ENCODE measurements at regions not wholly inside any gene's neighbourhood (a gene's known extent, or its start where the extent isn't known, plus 50 kb on each side); places are given as distances from the start of the nearest gene placed in this dataset.

DNA sequence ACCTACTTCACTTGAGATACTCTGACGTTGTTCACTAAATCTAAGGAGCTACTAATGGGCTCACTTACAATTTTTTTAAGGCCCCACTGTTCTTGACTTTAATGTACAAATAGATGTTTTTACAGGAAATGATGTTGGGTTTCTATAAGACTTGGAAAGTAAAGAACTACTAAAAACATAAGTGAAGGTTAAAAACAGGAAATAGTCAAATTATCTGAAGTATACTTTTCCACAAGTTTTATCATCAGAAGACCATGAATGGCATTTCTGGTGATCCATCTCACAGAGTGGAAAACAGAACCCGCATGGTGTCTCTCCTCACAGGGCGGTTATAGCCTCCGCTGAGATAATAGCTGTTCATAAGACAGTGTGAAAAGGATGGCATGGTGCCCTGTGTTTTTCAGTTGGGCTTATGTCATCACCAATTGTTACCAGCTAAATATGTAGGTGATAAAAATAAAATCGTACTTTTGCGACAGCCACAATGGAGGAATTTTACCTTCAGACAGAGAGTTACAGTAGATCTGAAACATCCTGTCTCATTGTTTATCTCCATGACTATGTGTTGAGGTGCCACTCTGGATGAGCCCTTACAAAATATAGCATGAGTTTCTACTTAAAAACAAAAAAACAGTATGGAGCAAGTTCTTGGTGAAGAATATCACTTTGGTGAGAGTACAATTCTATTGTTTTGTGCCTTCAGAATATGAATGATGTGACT lies 462.4 kb downstream of the RAP2B start:
- peak in 1 of 4 donors; percentile 38 for ATAC-seq
- Histone ChIP-seq H3K4me3 (no peak overlapping the region), H3K36me3 (no peaks in the 10 kb centered on the region), H3K9me3 (peaks cover 0 to 7% (median 0%) of the 10 kb centered on the region in 12 donors), H3K27me3 (no peaks in the 10 kb centered on the region), H3K27ac (peak overlapping the region in 1 of 12 donors; percentile 34), H3K4me1 (peaks cover 0 to 54% (median 3%) of the 10 kb centered on the region in 12 donors)
- intact Hi-C loops (cut with DNase I): no loop called here
- WGBS, 4 donors: 54 to 68% (median 60%) methylated on average over 6 of the region's 6 CpGs
- no peak for DNase-seq
- no peak for TF ChIP-seq POLR2A (IDR thresholded peaks at IDR 0.05)
- TF ChIP-seq, protein P1, sequence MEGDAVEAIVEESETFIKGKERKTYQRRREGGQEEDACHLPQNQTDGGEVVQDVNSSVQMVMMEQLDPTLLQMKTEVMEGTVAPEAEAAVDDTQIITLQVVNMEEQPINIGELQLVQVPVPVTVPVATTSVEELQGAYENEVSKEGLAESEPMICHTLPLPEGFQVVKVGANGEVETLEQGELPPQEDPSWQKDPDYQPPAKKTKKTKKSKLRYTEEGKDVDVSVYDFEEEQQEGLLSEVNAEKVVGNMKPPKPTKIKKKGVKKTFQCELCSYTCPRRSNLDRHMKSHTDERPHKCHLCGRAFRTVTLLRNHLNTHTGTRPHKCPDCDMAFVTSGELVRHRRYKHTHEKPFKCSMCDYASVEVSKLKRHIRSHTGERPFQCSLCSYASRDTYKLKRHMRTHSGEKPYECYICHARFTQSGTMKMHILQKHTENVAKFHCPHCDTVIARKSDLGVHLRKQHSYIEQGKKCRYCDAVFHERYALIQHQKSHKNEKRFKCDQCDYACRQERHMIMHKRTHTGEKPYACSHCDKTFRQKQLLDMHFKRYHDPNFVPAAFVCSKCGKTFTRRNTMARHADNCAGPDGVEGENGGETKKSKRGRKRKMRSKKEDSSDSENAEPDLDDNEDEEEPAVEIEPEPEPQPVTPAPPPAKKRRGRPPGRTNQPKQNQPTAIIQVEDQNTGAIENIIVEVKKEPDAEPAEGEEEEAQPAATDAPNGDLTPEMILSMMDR (IDR thresholded peaks at IDR 0.05): no peak

DNA sequence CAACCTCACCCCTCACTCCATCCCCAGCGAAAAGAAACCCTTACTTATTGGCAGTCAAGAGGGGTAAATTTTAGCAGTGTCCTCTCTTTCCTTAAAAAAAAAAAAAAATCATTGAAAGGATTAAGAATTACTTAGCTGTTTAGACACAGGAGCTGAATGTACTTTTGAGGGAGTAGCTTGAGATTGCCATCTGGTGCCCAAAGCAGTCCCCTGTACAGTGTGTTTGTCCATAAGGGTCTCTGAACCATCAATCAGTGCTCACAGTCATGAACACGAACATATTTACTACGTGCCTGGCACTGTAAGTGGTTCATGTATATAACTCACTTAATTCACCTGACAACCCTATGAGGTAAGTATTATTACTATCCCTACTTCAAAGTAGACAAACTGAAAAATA lies 463.5 kb downstream of the RAP2B start:
- intact Hi-C loops (cut with DNase I): no loop called here
- peaks cover 0 to 54% (median 3%) of the 10 kb centered on the region in 12 donors for H3K4me1 ChIP-seq
- peaks cover 0 to 6% (median 0%) of the 10 kb centered on the region in 12 donors for H3K9me3 ChIP-seq
- no peak overlapping the region for H3K4me3 ChIP-seq
- no peak overlapping the region for H3K27ac ChIP-seq
- no peaks in the 10 kb centered on the region for H3K27me3 ChIP-seq
- H3K36me3 ChIP-seq: no peaks in the 10 kb centered on the region
- no peak for TF ChIP-seq POLR2A (IDR thresholded peaks at IDR 0.05)
- TF ChIP-seq, protein P1 (IDR thresholded peaks at IDR 0.05): peak in 1 of 12 donors; percentile 9
- WGBS, 4 donors: 91 to 97% (median 94%) methylated on average over 3 of the region's 3 CpGs
- no peak for ATAC-seq
- DNase-seq: no peak

DNA sequence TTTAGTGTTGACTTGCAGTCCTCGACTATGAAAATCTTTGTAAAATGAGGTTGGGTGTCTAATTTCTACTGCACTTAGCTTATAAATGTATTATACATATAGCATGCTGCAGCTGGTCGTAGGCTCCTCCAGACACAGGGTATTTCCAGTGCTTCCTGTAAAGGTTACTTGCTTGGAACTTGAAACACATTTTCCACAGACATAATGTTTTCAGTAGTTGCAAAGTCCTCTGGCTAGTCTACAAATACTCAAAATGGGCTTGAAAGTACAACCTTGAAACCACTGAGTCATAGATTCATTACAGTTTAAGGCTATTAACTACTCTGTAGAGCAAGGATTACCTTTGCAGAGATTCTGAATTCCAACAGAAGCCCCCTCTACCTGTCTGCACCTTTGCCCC lies 464.1 kb downstream of the RAP2B start:
- no peak overlapping the region for H3K4me3 ChIP-seq

DNA sequence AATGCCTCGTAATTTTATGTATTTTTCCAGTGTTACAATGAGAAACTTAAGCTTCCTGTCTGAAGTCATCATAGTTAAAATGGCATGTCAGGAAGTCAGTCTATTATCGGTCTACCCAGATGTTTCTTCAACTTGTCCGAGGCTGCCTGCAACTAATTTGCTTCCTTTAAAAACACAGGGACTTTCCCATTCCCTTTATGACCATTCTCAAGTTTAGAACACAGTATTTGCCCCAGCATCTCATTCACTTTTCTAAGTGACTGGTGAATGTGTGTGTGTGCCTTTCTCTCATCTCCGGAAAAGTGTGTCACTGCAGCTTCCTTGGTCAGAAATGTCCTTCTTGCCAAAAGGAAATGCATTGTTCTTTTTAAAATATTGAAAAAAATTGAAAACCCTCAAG lies 466.6 kb downstream of the RAP2B start:
- TF ChIP-seq, protein P1 (IDR thresholded peaks at IDR 0.05): no peak
- TF ChIP-seq POLR2A (IDR thresholded peaks at IDR 0.05): no peak
- Histone ChIP-seq H3K9me3 (no peaks in the 10 kb centered on the region), H3K36me3 (no peaks in the 10 kb centered on the region), H3K27me3 (no peaks in the 10 kb centered on the region), H3K4me3 (no peak overlapping the region), H3K4me1 (peaks cover 0 to 36% (median 3%) of the 10 kb centered on the region in 12 donors), H3K27ac (peak overlapping the region in 3 of 12 donors; percentile 6 to 41 (median 25))
- ATAC-seq: peak in 3 of 4 donors; percentile 31 to 87 (median 33)
- intact Hi-C loops (cut with DNase I): no loop called here
- WGBS, 4 donors: 27 to 44% (median 37%) methylated on average over 4 of the region's 4 CpGs
- peak in 2 of 5 donors; percentile 8 to 10 for DNase-seq

More for the DNA sequence above, 464.1 kb downstream of the RAP2B start:
- DNase-seq (no peak), ATAC-seq (no peak)
- intact Hi-C loops (cut with DNase I): no loop called here
- Histone ChIP-seq H3K4me1 (peaks cover 0 to 54% (median 3%) of the 10 kb centered on the region in 12 donors), H3K27ac (no peak overlapping the region), H3K27me3 (no peaks in the 10 kb centered on the region), H3K36me3 (no peaks in the 10 kb centered on the region), H3K9me3 (no peaks in the 10 kb centered on the region)
- TF ChIP-seq, protein P1 (IDR thresholded peaks at IDR 0.05): no peak
- no peak for TF ChIP-seq POLR2A (IDR thresholded peaks at IDR 0.05)
- 65 to 82% (median 75%) methylated on average over 2 of the region's 2 CpGs for WGBS, 4 donors

Data from heart left ventricle (tissue), 16 donors.